Fibroblast of mammary gland (primary cell): ENCODE measurements at regions not wholly inside any gene's neighbourhood (a gene's known extent, or its start where the extent isn't known, plus 50 kb on each side); places are given as distances from the start of the nearest gene placed in this dataset.

ENCODE experiments used
- DNase-seq: peaks from one replicate; pipeline ENCODE4 v3.0.0-alpha.2; 2010; ENCODE audit warnings: low read depth
- H3K4me3 ChIP-seq: 2 replicates; pipeline ENCODE4 v1.5.1; 2011; ENCODE audit warnings: low read depth, mild to moderate bottlenecking, low read length, moderate library complexity; ENCODE audit not compliant: control insufficient read depth
- CTCF ChIP-seq: conservative IDR thresholded peaks from 2 replicates; pipeline ENCODE4 v1.5.1; 2011; ENCODE audit warnings: low read depth, low read length, inconsistent platforms; ENCODE audit not compliant: control insufficient read depth, insufficient read depth

GRCh38 chr22:48258064-48258701 lies 1495.7 kb downstream of the TBC1D22A start:
- no peak overlapping the region for H3K4me3 ChIP-seq
- DNase-seq: no peak
- no peak for TF ChIP-seq CTCF

GRCh38 chr22:48257685-48258055 lies 1495.2 kb downstream of the TBC1D22A start:
- no peak for TF ChIP-seq CTCF
- no peak overlapping the region for H3K4me3 ChIP-seq
- no peak for DNase-seq

- no peak for DNase-seq
- TF ChIP-seq CTCF: no peak
These were observed 1494.6 kb downstream of the TBC1D22A start for GRCh38 chr22:48256776-48257684.

GRCh38 chr22:48256041-48256739 lies 1493.7 kb downstream of the TBC1D22A start:
- TF ChIP-seq CTCF: no peak
- H3K4me3 ChIP-seq: no peak overlapping the region
- DNase-seq: no peak

More at GRCh38 chr22:48256776-48257684, 1494.6 kb downstream of the TBC1D22A start:
- no peak overlapping the region for H3K4me3 ChIP-seq

- TF ChIP-seq CTCF: no peak
These were observed 1491.9 kb downstream of the TBC1D22A start for GRCh38 chr22:48254311-48254873.

GRCh38 chr22:48253573-48253972 lies 1491.1 kb downstream of the TBC1D22A start:
- TF ChIP-seq CTCF: no peak
- DNase-seq: no peak
- H3K4me3 ChIP-seq: no peak overlapping the region

More at GRCh38 chr22:48254311-48254873, 1491.9 kb downstream of the TBC1D22A start:
- DNase-seq: no peak
- no peak overlapping the region for H3K4me3 ChIP-seq
